SK-N-SH (cell line): ENCODE measurements at regions not wholly inside any gene's neighbourhood (a gene's known extent, or its start where the extent isn't known, plus 50 kb on each side); places are given as distances from the start of the nearest gene placed in this dataset.

Source experiments
- CTCF ChIP-seq: fragments of 200-600 bp; sonication (generic); IDR thresholded peaks from 2 replicates; pipeline ENCODE4 v1.6.1; 2017; ENCODE audit warnings: antibody characterized with exemption, mild to moderate bottlenecking, moderate library complexity
- EZH2phosphoT487 ChIP-seq: fragments of 200-600 bp; sonication (generic); IDR thresholded peaks from 2 replicates; pipeline ENCODE4 v1.6.1; 2017; ENCODE audit warnings: low read depth, mixed run types, mild to moderate bottlenecking, antibody characterized with exemption, moderate library complexity, borderline replicate concordance
- MEF2A ChIP-seq: IDR thresholded peaks from 2 replicates; pipeline ENCODE4 v1.4.0; 2012; ENCODE audit warnings: low read depth, borderline replicate concordance
- NFIC ChIP-seq: IDR thresholded peaks from 2 replicates; pipeline ENCODE4 v1.4.0; 2012; ENCODE audit warnings: borderline replicate concordance
- RFX5 ChIP-seq: IDR thresholded peaks from 2 replicates; pipeline ENCODE4 v1.6.1; 2012; ENCODE audit warnings: mild to moderate bottlenecking, improper control_type of control experiment, low read length
- TAF1 ChIP-seq: IDR thresholded peaks from 2 replicates; pipeline ENCODE4 v1.6.1; 2012; ENCODE audit warnings: low read depth, mild to moderate bottlenecking, low read length, moderate library complexity, borderline replicate concordance
- TCF12 ChIP-seq: IDR thresholded peaks from 2 replicates; pipeline ENCODE4 v1.4.0; 2012
- USF2 ChIP-seq: fragments of 150-350 bp; IDR thresholded peaks from 2 replicates; pipeline ENCODE4 v1.6.1; 2017; ENCODE audit warnings: antibody characterized with exemption, low read length, low read depth, borderline replicate concordance
- YY1 ChIP-seq: IDR thresholded peaks from 2 replicates; pipeline ENCODE4 v1.4.0; 2012; ENCODE audit warnings: low read depth, mild to moderate bottlenecking

DNA sequence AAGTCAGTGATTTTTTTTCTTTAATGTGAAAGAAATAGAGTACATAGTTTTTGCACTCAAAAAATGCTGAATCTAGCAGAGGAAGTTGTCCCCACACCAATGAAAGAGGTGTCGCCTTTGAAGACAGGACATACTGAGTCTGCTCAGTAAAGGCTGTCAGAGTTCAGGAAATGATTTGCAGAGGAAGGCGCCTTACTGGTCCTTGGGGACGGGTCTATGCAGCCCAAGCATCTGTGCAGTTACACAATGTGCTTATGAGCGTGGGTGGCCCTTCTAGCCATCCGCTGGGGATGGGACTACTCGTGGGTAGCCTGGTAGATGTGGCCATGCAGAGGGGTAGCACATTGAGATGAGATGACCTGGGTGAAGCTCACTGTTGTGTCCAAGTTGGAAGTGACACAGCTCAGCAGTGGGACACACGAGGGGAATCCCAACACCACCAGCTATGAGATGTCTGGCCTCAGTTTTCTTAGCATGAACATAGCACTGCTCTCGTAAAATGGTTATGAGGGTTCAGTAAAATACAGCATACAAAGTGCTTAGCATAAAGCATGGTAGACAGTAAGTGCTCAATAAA lies 116.5 kb upstream of the RBPJ start:
- TF ChIP-seq TCF12 (no peak), YY1 (no peak), CTCF (no peak), RFX5 (no peak), EZH2phosphoT487 (no peak), TAF1 (no peak), USF2 (no peak), NFIC (no peak), MEF2A (no peak)
